ENCODE measurements at regions not wholly inside any gene's neighbourhood (a gene's known extent, or its start where the extent isn't known, plus 50 kb on each side); places are given as distances from the start of the nearest gene placed in this dataset.
"Not testable (repeated sequence)": the region's sequence is repeated elsewhere in the genome, so short reads cannot be mapped to it uniquely, and the experiment has no call there.

- not testable (repeated sequence) for TF ChIP-seq CTCF (IDR thresholded peaks at IDR 0.05 in 2 of 3, conservative IDR thresholded peaks at IDR 0.05 in 1 of 3; ENCODE audit: insufficient read depth in 2 of 3, low read depth in 1 of 3, low read length in 3 of 3); FOXJ3 (CRISPR knock-in tag; IDR thresholded peaks at IDR 0.05); ZNF512 (tag; IDR thresholded peaks at IDR 0.05); CBFB (CRISPR knock-in tag; IDR thresholded peaks at IDR 0.05); POLR2A (conservative IDR thresholded peaks at IDR 0.05); SRSF1 (IDR thresholded peaks at IDR 0.05; ENCODE audit: low read depth, low read length); E2F6 (IDR thresholded peaks at IDR 0.05; ENCODE audit: borderline replicate concordance in 1 of 2, extremely low read depth in 1 of 2, insufficient read depth in 1 of 2, insufficient read length in 1 of 2, low read depth in 1 of 2, low read length in 1 of 2, poor library complexity in 1 of 2, severe bottlenecking in 1 of 2); ZKSCAN1 (IDR thresholded peaks at IDR 0.05; ENCODE audit: low read depth, low read length); PBX2 (CRISPR knock-in tag; IDR thresholded peaks at IDR 0.05; ENCODE audit: low read depth); PBX2 (tag; conservative IDR thresholded peaks at IDR 0.05; ENCODE audit: low read depth); CHD2 (IDR thresholded peaks at IDR 0.05; ENCODE audit: low read depth, low read length); BRCA1 (IDR thresholded peaks at IDR 0.05); BRCA1 (CRISPR knock-in tag; IDR thresholded peaks at IDR 0.05); ATF6 (CRISPR knock-in tag; IDR thresholded peaks at IDR 0.05); SUPT5H (IDR thresholded peaks at IDR 0.05); ZNF449 (CRISPR knock-in tag; IDR thresholded peaks at IDR 0.05)
Measured at GRCh38 chr18:56279816-56280215, 358.6 kb downstream of the TXNL1 start.
